OCI-LY7 (cell line): ENCODE measurements at regions not wholly inside any gene's neighbourhood (a gene's known extent, or its start where the extent isn't known, plus 50 kb on each side); places are given as distances from the start of the nearest gene placed in this dataset.

Experiments used
- EZH2phosphoT487 ChIP-seq: fragments of 200-600 bp; sonication (generic); IDR thresholded peaks from 2 replicates; pipeline ENCODE4 v1.6.1; 2018; ENCODE audit warnings: low read depth, borderline replicate concordance, mild to moderate bottlenecking, mixed run types, antibody characterized with exemption, low read length, moderate library complexity, mixed read lengths
- TF ChIP-seq, protein P1 (sequence below): fragments of 200-600 bp; sonication (generic); conservative IDR thresholded peaks from 2 replicates; pipeline ENCODE4 v1.5.1; 2014; ENCODE audit warnings: mild to moderate bottlenecking, antibody characterized with exemption, low read length, moderate library complexity, mixed read lengths

DNA sequence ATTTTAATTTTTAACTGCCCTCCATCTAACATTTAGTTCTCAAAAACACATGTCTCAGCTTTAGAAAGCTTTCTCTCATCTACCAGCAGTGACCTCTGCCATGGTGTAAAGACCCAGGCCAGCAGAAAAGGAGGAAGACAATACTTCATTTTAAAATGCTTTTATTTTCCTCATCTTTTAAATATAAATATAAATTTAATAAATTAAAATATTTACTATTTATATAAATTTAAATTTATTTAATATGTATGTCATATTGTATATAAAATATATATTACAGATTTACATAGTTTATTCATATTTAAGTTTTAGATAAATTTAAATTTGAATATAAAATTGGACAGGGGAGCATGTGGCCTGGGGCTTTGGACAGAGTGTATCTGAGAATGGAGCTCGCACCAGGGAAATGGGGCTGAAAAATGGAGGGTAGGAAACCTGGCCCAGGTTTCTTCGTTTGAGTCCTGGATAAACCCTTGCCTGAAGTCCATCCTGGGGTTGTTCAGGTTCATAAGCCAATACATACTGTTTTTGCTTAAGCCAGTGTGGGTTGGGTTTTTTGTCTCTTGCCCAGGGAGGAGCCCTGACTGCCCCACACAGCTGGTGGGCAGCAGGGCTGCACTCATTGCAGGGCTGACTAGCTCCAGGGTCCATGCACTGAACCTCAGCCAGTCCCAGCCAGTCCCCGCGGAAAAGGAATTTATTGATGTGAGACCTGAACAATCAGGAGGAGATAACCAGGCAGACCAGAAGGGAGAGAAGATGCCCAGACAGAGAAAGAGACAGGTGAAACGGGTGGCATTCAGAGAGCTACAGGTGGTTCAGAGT, 77.3 kb upstream of the LAPTM4A start:
- TF ChIP-seq, protein P1, sequence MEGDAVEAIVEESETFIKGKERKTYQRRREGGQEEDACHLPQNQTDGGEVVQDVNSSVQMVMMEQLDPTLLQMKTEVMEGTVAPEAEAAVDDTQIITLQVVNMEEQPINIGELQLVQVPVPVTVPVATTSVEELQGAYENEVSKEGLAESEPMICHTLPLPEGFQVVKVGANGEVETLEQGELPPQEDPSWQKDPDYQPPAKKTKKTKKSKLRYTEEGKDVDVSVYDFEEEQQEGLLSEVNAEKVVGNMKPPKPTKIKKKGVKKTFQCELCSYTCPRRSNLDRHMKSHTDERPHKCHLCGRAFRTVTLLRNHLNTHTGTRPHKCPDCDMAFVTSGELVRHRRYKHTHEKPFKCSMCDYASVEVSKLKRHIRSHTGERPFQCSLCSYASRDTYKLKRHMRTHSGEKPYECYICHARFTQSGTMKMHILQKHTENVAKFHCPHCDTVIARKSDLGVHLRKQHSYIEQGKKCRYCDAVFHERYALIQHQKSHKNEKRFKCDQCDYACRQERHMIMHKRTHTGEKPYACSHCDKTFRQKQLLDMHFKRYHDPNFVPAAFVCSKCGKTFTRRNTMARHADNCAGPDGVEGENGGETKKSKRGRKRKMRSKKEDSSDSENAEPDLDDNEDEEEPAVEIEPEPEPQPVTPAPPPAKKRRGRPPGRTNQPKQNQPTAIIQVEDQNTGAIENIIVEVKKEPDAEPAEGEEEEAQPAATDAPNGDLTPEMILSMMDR: no peak
- TF ChIP-seq EZH2phosphoT487: no peak
